HepG2 (cell line): ENCODE measurements at regions not wholly inside any gene's neighbourhood (a gene's known extent, or its start where the extent isn't known, plus 50 kb on each side); places are given as distances from the start of the nearest gene placed in this dataset.

Experiments
- MEF2D ChIP-seq: sonication (generic); formaldehyde crosslinking; IDR thresholded peaks from 2 replicates; pipeline ENCODE4 v1.5.1; 2020; ENCODE audit warnings: mild to moderate bottlenecking, missing genetic modification reagents
- TAF1 ChIP-seq: sonication (generic); formaldehyde crosslinking; IDR thresholded peaks from 2 replicates; pipeline ENCODE4 v1.4.0; 2020; ENCODE audit warnings: missing genetic modification reagents
- ZKSCAN1 ChIP-seq: fragments of 150-350 bp; IDR thresholded peaks from 2 replicates; pipeline ENCODE4 v1.6.1; 2014; ENCODE audit warnings: low read length
- TF ChIP-seq, protein P1 (sequence below): sonication (generic); formaldehyde crosslinking; IDR thresholded peaks from 2 replicates; pipeline ENCODE4 v1.8.1; 2022; ENCODE audit warnings: mild to moderate bottlenecking, missing genetic modification reagents

GRCh38 chr18:24530630-24531111 lies 70.2 kb downstream of the HRH4 start:
- TF ChIP-seq ZKSCAN1 (no peak), TAF1 (no peak), MEF2D (CRISPR knock-in tag) (no peak)
- TF ChIP-seq, protein P1, sequence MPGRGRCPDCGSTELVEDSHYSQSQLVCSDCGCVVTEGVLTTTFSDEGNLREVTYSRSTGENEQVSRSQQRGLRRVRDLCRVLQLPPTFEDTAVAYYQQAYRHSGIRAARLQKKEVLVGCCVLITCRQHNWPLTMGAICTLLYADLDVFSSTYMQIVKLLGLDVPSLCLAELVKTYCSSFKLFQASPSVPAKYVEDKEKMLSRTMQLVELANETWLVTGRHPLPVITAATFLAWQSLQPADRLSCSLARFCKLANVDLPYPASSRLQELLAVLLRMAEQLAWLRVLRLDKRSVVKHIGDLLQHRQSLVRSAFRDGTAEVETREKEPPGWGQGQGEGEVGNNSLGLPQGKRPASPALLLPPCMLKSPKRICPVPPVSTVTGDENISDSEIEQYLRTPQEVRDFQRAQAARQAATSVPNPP = no peak
